ENCODE measurements at regions not wholly inside any gene's neighbourhood (a gene's known extent, or its start where the extent isn't known, plus 50 kb on each side); places are given as distances from the start of the nearest gene placed in this dataset.
"Not testable (repeated sequence)": the region's sequence is repeated elsewhere in the genome, so short reads cannot be mapped to it uniquely, and the experiment has no call there.

- ATAC-seq (replicated peaks) (no peak), DNase-seq (no peak)
- peaks cover 2% of the 10 kb centered on the region for H3K36me3 Mint-ChIP-seq (ENCODE audit: insufficient read depth)
- no peaks in the 10 kb centered on the region for H3K4me1 Mint-ChIP-seq (ENCODE audit: low read depth in 2 of 2)
- peaks cover 7 to 11% of the 10 kb centered on the region in 2 donors for H3K27me3 Mint-ChIP-seq
- H3K4me3 Mint-ChIP-seq, result no peak overlapping the region
- H3K9me3 Mint-ChIP-seq, result peaks cover 0 to 8% of the 10 kb centered on the region in 2 donors
- no peak overlapping the region for H3K27ac Mint-ChIP-seq
Observed at GRCh38 chr5:52607227-52607824, 180.4 kb upstream of the ITGA1 start.

DNA sequence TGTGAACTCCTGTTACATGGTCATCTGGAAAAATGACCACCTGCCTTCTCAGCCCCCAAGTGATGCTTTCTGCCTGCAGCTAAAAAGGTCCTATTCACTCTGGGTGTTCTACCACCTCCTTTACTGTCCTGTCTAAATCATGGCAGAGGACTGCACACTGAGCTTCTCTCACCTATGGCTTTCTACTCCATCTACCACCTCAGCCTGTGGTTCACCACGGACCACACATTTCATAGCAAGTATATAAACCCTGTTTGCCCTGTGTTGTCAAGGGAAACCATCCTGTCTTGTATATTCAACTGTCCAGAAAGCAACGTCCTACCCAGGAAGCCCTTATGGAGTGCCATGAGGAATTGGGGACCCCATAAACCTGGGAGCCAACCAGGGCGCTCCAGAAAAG is 167.4 kb upstream of the ITGA1 start:
- Mint-ChIP-seq H3K27me3 (peaks cover 0 to 9% of the 10 kb centered on the region in 2 donors), H3K27ac (no peak overlapping the region), H3K9me3 (peaks cover 5 to 6% of the 10 kb centered on the region in 2 donors), H3K4me3 (no peak overlapping the region), H3K36me3 (ENCODE audit: insufficient read depth) (no peaks in the 10 kb centered on the region), H3K4me1 (ENCODE audit: low read depth in 2 of 2) (peaks cover 4 to 7% of the 10 kb centered on the region in 2 donors)
- ATAC-seq (replicated peaks) (peak; percentile 54), DNase-seq (no peak)

GRCh38 chr5:52623291-52623690 is 164.4 kb upstream of the ITGA1 start:
- no peaks in the 10 kb centered on the region for H3K36me3 Mint-ChIP-seq (ENCODE audit: insufficient read depth)
- no peak overlapping the region for H3K4me3 Mint-ChIP-seq
- H3K9me3 Mint-ChIP-seq, result peaks cover 3 to 5% of the 10 kb centered on the region in 2 donors
- H3K4me1 Mint-ChIP-seq (ENCODE audit: low read depth in 2 of 2), result peaks cover 4 to 7% of the 10 kb centered on the region in 2 donors
- no peak overlapping the region for H3K27ac Mint-ChIP-seq
- DNase-seq (no peak), ATAC-seq (replicated peaks) (no peak)
- peaks cover 7 to 20% of the 10 kb centered on the region in 2 donors for H3K27me3 Mint-ChIP-seq

DNA sequence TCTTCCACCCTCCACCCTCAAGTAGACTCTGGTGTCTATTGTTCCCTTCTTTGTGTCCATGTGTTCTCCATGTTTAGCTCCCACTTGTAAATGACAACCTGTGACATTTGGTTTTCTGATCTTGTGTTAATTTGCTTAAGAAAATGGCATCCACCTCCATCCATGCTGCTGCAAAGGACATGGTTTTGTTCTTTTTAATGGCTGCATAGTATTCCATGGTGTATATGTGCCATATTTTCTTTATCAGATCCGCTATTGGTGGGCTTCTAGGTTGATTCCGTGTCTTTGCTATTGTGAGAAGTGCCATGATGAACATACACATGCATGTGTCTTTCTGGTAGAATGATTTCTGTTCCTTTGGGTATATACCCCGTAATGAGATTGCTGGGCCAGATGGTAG is 163.4 kb upstream of the ITGA1 start:
- no peaks in the 10 kb centered on the region for H3K36me3 Mint-ChIP-seq (ENCODE audit: insufficient read depth)
- no peak overlapping the region for H3K27ac Mint-ChIP-seq
- H3K4me1 Mint-ChIP-seq (ENCODE audit: low read depth in 2 of 2), result peaks cover 4 to 7% of the 10 kb centered on the region in 2 donors
- DNase-seq (no peak), ATAC-seq (replicated peaks) (no peak)
- H3K27me3 Mint-ChIP-seq, result peaks cover 11 to 27% of the 10 kb centered on the region in 2 donors
- H3K9me3 Mint-ChIP-seq, result peaks cover 3 to 5% of the 10 kb centered on the region in 2 donors
- no peak overlapping the region for H3K4me3 Mint-ChIP-seq

- Mint-ChIP-seq H3K27me3 (peaks cover 25 to 47% of the 10 kb centered on the region in 2 donors), H3K4me1 (ENCODE audit: low read depth in 2 of 2) (no peaks in the 10 kb centered on the region), H3K9me3 (peaks cover 3 to 5% of the 10 kb centered on the region in 2 donors), H3K27ac (no peak overlapping the region), H3K4me3 (no peak overlapping the region), H3K36me3 (ENCODE audit: insufficient read depth) (no peaks in the 10 kb centered on the region)
- DNase-seq, result no peak
- ATAC-seq (replicated peaks), result no peak
Observed at GRCh38 chr5:52626312-52626711, 161.4 kb upstream of the ITGA1 start.

DNA sequence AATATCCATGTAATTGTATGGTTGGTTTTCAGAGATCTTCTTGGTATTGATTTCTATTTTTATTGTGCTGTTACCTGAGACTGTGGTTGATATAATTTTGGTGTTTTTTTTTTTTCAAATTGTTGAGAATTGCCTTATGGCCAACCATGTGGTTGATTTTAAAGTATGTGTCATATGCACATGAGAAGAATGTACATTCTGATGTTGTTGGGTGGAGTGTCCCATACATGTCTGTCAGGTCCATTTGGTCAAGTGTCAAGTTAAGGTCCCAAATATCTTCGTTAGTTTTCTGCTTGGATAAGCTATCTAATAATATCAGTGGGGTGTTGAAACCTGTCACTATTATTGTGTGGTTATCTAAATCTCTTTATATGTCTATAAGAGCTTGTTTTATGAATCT is 160.0 kb upstream of the ITGA1 start:
- H3K36me3 Mint-ChIP-seq (ENCODE audit: insufficient read depth), result no peaks in the 10 kb centered on the region
- H3K27me3 Mint-ChIP-seq, result peaks cover 25 to 61% of the 10 kb centered on the region in 2 donors
- no peak overlapping the region for H3K4me3 Mint-ChIP-seq
- H3K9me3 Mint-ChIP-seq, result peaks cover 3 to 5% of the 10 kb centered on the region in 2 donors
- ATAC-seq (replicated peaks), result no peak
- DNase-seq, result no peak
- H3K27ac Mint-ChIP-seq, result no peak overlapping the region
- no peaks in the 10 kb centered on the region for H3K4me1 Mint-ChIP-seq (ENCODE audit: low read depth in 2 of 2)

- Mint-ChIP-seq H3K4me1 (ENCODE audit: low read depth in 2 of 2) (no peaks in the 10 kb centered on the region), H3K4me3 (no peak overlapping the region), H3K27ac (no peak overlapping the region), H3K36me3 (ENCODE audit: insufficient read depth) (no peaks in the 10 kb centered on the region), H3K9me3 (no peaks in the 10 kb centered on the region), H3K27me3 (peaks cover 27 to 69% of the 10 kb centered on the region in 2 donors)
- ATAC-seq (replicated peaks) (no peak), DNase-seq (no peak)
Observed at GRCh38 chr5:52632281-52632680, 155.4 kb upstream of the ITGA1 start.

GRCh38 chr5:52634171-52634570 is 153.5 kb upstream of the ITGA1 start:
- H3K4me1 Mint-ChIP-seq (ENCODE audit: low read depth in 2 of 2); H3K27ac Mint-ChIP-seq; H3K9me3 Mint-ChIP-seq; DNase-seq; ATAC-seq (replicated peaks); H3K36me3 Mint-ChIP-seq (ENCODE audit: insufficient read depth); H3K4me3 Mint-ChIP-seq: not testable (repeated sequence)
- H3K27me3 Mint-ChIP-seq, result peaks cover 20 to 67% of the 10 kb centered on the region in 2 donors

DNA sequence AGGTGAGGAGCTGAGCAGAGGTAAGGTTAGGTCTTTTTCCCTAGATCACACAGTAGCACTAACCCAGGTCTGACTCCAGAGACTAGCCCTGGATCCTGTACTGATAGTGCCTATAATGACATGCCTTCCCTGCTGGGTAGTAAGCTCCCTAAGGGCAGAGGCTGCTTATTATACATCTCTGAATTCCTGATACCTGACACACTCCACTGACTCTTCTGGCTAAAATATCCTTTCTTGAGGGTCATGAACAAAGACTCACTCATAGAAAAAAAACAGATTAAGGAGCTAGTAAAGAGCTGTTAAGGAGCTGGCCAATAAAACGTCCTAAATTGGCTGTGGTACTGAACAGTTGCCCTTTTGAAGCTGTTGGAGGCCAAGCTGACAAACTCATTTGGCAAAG is 149.0 kb upstream of the ITGA1 start:
- peaks cover 4 to 32% of the 10 kb centered on the region in 2 donors for H3K27me3 Mint-ChIP-seq
- H3K9me3 Mint-ChIP-seq, result peaks cover 4 to 6% of the 10 kb centered on the region in 2 donors
- no peaks in the 10 kb centered on the region for H3K4me1 Mint-ChIP-seq (ENCODE audit: low read depth in 2 of 2)
- DNase-seq (no peak), ATAC-seq (replicated peaks) (no peak)
- no peak overlapping the region for H3K4me3 Mint-ChIP-seq
- H3K36me3 Mint-ChIP-seq (ENCODE audit: insufficient read depth), result no peaks in the 10 kb centered on the region
- H3K27ac Mint-ChIP-seq, result no peak overlapping the region

DNA sequence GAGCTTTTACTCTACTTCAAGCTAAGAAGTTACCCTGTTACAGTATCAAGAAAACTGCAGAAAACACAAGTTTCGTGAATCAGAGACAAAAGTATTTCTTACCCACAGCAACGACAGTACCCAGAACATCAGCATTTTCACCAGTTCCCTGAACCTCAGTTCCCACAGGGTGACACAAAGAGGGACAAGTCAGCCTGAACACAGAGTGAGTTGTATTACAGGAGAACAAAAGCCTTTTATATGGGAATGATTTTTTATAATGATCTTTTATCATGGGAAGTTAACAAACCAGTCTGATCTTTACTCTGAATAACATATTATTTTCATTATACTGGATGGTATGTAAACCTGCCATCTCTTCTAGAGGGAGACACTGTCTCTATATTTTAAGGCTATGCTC is 139.0 kb upstream of the ITGA1 start:
- Mint-ChIP-seq H3K27ac (no peak overlapping the region), H3K36me3 (ENCODE audit: insufficient read depth) (no peaks in the 10 kb centered on the region), H3K4me1 (ENCODE audit: low read depth in 2 of 2) (peaks cover 0 to 2% of the 10 kb centered on the region in 2 donors), H3K4me3 (no peak overlapping the region), H3K27me3 (peaks cover 0 to 13% of the 10 kb centered on the region in 2 donors), H3K9me3 (peaks cover 0 to 2% of the 10 kb centered on the region in 2 donors)
- DNase-seq (no peak), ATAC-seq (replicated peaks) (no peak)

- H3K9me3 Mint-ChIP-seq, result no peaks in the 10 kb centered on the region
- no peak for DNase-seq
- ATAC-seq (replicated peaks), result no peak
- no peak overlapping the region for H3K4me3 Mint-ChIP-seq
- peaks cover 9 to 26% of the 10 kb centered on the region in 2 donors for H3K27me3 Mint-ChIP-seq
- no peak overlapping the region for H3K27ac Mint-ChIP-seq
- H3K4me1 Mint-ChIP-seq (ENCODE audit: low read depth in 2 of 2), result no peaks in the 10 kb centered on the region
- H3K36me3 Mint-ChIP-seq (ENCODE audit: insufficient read depth), result no peaks in the 10 kb centered on the region
Observed at GRCh38 chr5:52655163-52655562, 132.6 kb upstream of the ITGA1 start.

DNA sequence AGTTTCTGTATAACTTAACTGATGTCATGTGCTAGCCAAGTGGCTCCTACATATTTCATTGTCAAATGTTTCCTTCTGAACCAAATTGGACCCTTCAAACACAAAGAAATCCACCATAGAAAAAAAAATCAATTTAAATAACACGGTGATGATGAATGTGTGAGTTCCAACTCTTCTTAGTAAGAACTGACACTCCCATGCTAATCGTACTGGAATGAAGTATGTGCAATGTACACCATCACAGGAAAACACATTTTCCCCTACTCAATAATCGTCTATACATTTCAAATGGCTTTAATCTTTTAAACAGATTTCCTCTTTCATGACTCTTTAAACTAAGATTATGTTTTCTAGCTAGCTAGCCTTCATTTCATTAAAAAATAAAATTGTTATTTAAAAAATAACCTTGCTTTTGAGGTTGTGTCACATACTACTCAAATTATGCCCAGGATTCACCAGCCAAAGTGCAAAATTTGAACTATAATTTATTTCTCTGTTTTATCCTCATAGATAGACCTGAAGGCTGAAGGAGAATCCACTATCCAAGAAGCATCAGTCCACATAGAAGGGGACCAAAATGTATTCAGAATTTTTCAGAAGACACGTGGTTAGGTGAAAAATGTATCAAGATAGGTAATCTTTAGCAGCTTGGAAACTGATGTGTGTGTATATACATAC is 131.0 kb upstream of the ITGA1 start:
- H3K27ac Mint-ChIP-seq, result no peak overlapping the region
- H3K4me1 Mint-ChIP-seq (ENCODE audit: low read depth in 2 of 2), result no peaks in the 10 kb centered on the region
- DNase-seq (no peak), ATAC-seq (replicated peaks) (no peak)
- H3K36me3 Mint-ChIP-seq (ENCODE audit: insufficient read depth), result no peaks in the 10 kb centered on the region
- no peak overlapping the region for H3K4me3 Mint-ChIP-seq
- H3K27me3 Mint-ChIP-seq, result peaks cover 9 to 20% of the 10 kb centered on the region in 2 donors
- no peaks in the 10 kb centered on the region for H3K9me3 Mint-ChIP-seq

DNA sequence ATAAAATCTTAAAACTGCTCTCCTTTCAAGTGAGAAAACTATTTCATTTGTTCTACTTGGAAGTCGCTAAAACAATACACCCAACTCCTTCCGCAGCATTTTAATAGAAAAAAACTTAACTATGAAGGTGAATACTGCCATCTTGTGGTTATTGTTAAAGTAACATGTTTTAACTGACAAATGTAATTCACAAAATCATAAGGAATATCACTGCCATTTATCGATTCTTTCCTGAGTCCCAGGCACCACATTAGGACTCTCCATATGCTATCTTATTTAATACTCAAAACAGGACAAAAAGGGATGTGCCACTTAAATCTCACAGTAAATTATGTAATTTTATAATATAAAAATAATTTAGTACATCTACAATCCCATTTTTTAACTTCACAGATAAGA is 130.5 kb upstream of the ITGA1 start:
- no peaks in the 10 kb centered on the region for H3K36me3 Mint-ChIP-seq (ENCODE audit: insufficient read depth)
- H3K4me1 Mint-ChIP-seq (ENCODE audit: low read depth in 2 of 2), result no peaks in the 10 kb centered on the region
- no peak overlapping the region for H3K4me3 Mint-ChIP-seq
- no peak overlapping the region for H3K27ac Mint-ChIP-seq
- H3K27me3 Mint-ChIP-seq, result peaks cover 9 to 20% of the 10 kb centered on the region in 2 donors
- H3K9me3 Mint-ChIP-seq, result no peaks in the 10 kb centered on the region
- DNase-seq (no peak), ATAC-seq (replicated peaks) (peak; percentile 32)

- H3K27me3 Mint-ChIP-seq, result peaks cover 15 to 17% of the 10 kb centered on the region in 2 donors
- no peak for ATAC-seq (replicated peaks)
- no peaks in the 10 kb centered on the region for H3K9me3 Mint-ChIP-seq
- H3K36me3 Mint-ChIP-seq (ENCODE audit: insufficient read depth), result no peaks in the 10 kb centered on the region
- no peak overlapping the region for H3K27ac Mint-ChIP-seq
- no peaks in the 10 kb centered on the region for H3K4me1 Mint-ChIP-seq (ENCODE audit: low read depth in 2 of 2)
- DNase-seq, result no peak
- H3K4me3 Mint-ChIP-seq, result no peak overlapping the region
Observed at GRCh38 chr5:52658246-52658645, 129.5 kb upstream of the ITGA1 start.
